CD4-positive, alpha-beta T cell treated with Interleukin-2 at 100 ng/mL for 4 hours (primary cell): ENCODE measurements at regions not wholly inside any gene's neighbourhood (a gene's known extent, or its start where the extent isn't known, plus 50 kb on each side); places are given as distances from the start of the nearest gene placed in this dataset.

ENCODE experiments used
- DNase-seq: peaks from one replicate; pipeline ENCODE4 v3.0.0-alpha.2; 2020; ENCODE audit warnings: low spot score

GRCh38 chr14:55734731-55735130 lies 154.7 kb downstream of the KTN1 start:
- no peak for DNase-seq

- no peak for DNase-seq
These were observed 160.1 kb downstream of the KTN1 start for GRCh38 chr14:55739967-55740648.

GRCh38 chr14:55740649-55740989 lies 160.6 kb downstream of the KTN1 start:
- no peak for DNase-seq

GRCh38 chr14:55741240-55741639 lies 161.2 kb downstream of the KTN1 start:
- DNase-seq, result no peak

GRCh38 chr14:55743551-55743950 lies 163.5 kb downstream of the KTN1 start:
- DNase-seq, result no peak

GRCh38 chr14:55744321-55744720 lies 164.3 kb downstream of the KTN1 start:
- no peak for DNase-seq

GRCh38 chr14:55745906-55746305 lies 165.9 kb downstream of the KTN1 start:
- DNase-seq, result no peak

- DNase-seq, result no peak
These were observed 166.6 kb downstream of the KTN1 start for GRCh38 chr14:55746558-55746957.

- DNase-seq, result no peak
These were observed 167.2 kb downstream of the KTN1 start for GRCh38 chr14:55747186-55747585.

- DNase-seq, result no peak
These were observed 169.3 kb downstream of the KTN1 start for GRCh38 chr14:55749201-55749812.

GRCh38 chr14:55749946-55750345 lies 169.9 kb downstream of the KTN1 start:
- DNase-seq, result no peak

GRCh38 chr14:55752580-55753390 lies 172.8 kb downstream of the KTN1 start:
- no peak for DNase-seq

- no peak for DNase-seq
These were observed 174.5 kb downstream of the KTN1 start for GRCh38 chr14:55754471-55754870.

GRCh38 chr14:55754871-55755270 lies 174.9 kb downstream of the KTN1 start:
- DNase-seq, result no peak

GRCh38 chr14:55756078-55756477 lies 176.1 kb downstream of the KTN1 start:
- no peak for DNase-seq

GRCh38 chr14:55756557-55756956 lies 176.6 kb downstream of the KTN1 start:
- no peak for DNase-seq

- DNase-seq, result no peak
These were observed 178.8 kb downstream of the KTN1 start for GRCh38 chr14:55758796-55759195.

GRCh38 chr14:55760789-55761566 lies 181.0 kb downstream of the KTN1 start:
- DNase-seq, result no peak

- no peak for DNase-seq
These were observed 181.6 kb downstream of the KTN1 start for GRCh38 chr14:55761651-55762050.

- peak; percentile 29 for DNase-seq
These were observed 182.7 kb downstream of the KTN1 start for GRCh38 chr14:55762595-55763232.

GRCh38 chr14:55764784-55765183 lies 184.8 kb downstream of the KTN1 start:
- no peak for DNase-seq

GRCh38 chr14:55766071-55766470 lies 186.1 kb downstream of the KTN1 start:
- no peak for DNase-seq
